B cell (primary cell): ENCODE measurements at regions not wholly inside any gene's neighbourhood (a gene's known extent, or its start where the extent isn't known, plus 50 kb on each side); places are given as distances from the start of the nearest gene placed in this dataset.

Experiments
- ATAC-seq: fragments of 200-7000 bp; cut with Tn5 transposase; one replicate; pipeline ENCODE4 v1.10.0; 2021; ENCODE audit warnings: low read depth, mild to moderate bottlenecking, moderate number of reproducible peaks, moderate library complexity
- CTCF ChIA-PET: fragments of 350-600 bp; sonication (Branson Sonifier 250); formaldehyde crosslinking; loops from one replicate; lab custom pipeline; 2021; ENCODE audit warnings: antibody characterized with exemption, inconsistent platforms; lab: Charles Lee
- POLR2A ChIA-PET: fragments of 350-600 bp; sonication (Branson Sonifier 250); formaldehyde crosslinking; loops from one replicate; lab custom pipeline; 2021; ENCODE audit warnings: antibody characterized with exemption; lab: Charles Lee
- DNase-seq: peaks from one replicate; pipeline ENCODE4 v3.0.0; 2013
- H2AFZ ChIP-seq: 2 replicates; pipeline ENCODE4 v1.6.1; 2012; ENCODE audit warnings: mild to moderate bottlenecking, low read depth, low read length; ENCODE audit not compliant: insufficient read depth, poor library complexity, severe bottlenecking
- H3K27ac ChIP-seq, 2 donors: 1 replicate in 1 of 2; 2 replicates in 1 of 2; pipeline ENCODE4 v1.5.1; 2012 to 2013; ENCODE audit warnings: low read length in 2 of 2, mild to moderate bottlenecking in 2 of 2, moderate library complexity in 1 of 2
- H3K27me3 ChIP-seq, 4 experiments: fragments of 200-600 bp in 1 of 4; sonication (generic) in 1 of 4; replicated peaks in 1 of 4; 1 replicate in 2 of 4; 2 replicates in 2 of 4; pipeline versions ENCODE4 v1.6.1 to v1.7.0; 2013 to 2016; ENCODE audit warnings: low read length in 3 of 4, mild to moderate bottlenecking in 2 of 4, mixed read lengths in 1 of 4, moderate library complexity in 1 of 4; ENCODE audit not compliant: insufficient read depth in 4 of 4, control insufficient read depth in 3 of 4; ENCODE audit errors: control extremely low read depth in 1 of 4
- H3K36me3 ChIP-seq, 2 experiments: replicated peaks in 1 of 2; 1 replicate in 1 of 2; 2 replicates in 1 of 2; pipeline versions ENCODE4 v1.6.1 to v1.7.1; 2013; ENCODE audit warnings: low read length in 1 of 2; ENCODE audit not compliant: insufficient read depth in 2 of 2, control insufficient read depth in 1 of 2; ENCODE audit errors: control extremely low read depth in 1 of 2, extremely low read depth in 1 of 2
- H3K4me1 ChIP-seq, 2 donors: fragments of 200-600 bp in 1 of 2; sonication (generic) in 1 of 2; 1 replicate in 1 of 2; 2 replicates in 1 of 2; pipeline versions ENCODE4 v1.5.1 to v1.6.1; 2013 to 2017; ENCODE audit warnings: low read length in 2 of 2; ENCODE audit not compliant: control insufficient read depth in 2 of 2, insufficient read depth in 2 of 2
- H3K4me2 ChIP-seq: replicated peaks from 2 replicates; pipeline ENCODE3; 2012; ENCODE audit warnings: mild to moderate bottlenecking, low read depth, low read length; ENCODE audit not compliant: poor library complexity, severe bottlenecking
- H3K4me3 ChIP-seq, 5 experiments: fragments of 200-600 bp in 1 of 5; sonication (generic) in 1 of 5; 1 replicate in 3 of 5; 2 replicates in 2 of 5; pipeline versions ENCODE4 v1.5.1 to v1.7.0; 2011 to 2016; ENCODE audit warnings: low read length in 4 of 5, mild to moderate bottlenecking in 4 of 5, low read depth in 2 of 5, control low read depth in 1 of 5, moderate library complexity in 1 of 5; ENCODE audit not compliant: insufficient read depth in 1 of 5; ENCODE audit errors: control extremely low read depth in 1 of 5, extremely low read depth in 1 of 5
- H3K79me2 ChIP-seq: fragments of 200-600 bp; sonication (generic); one replicate; pipeline ENCODE4 v1.6.0; 2016; ENCODE audit warnings: low read length; ENCODE audit not compliant: control insufficient read depth, insufficient read depth
- H3K9ac ChIP-seq: fragments of 200-600 bp; sonication (generic); 2 replicates; pipeline ENCODE4 v1.6.1; 2017; ENCODE audit warnings: mild to moderate bottlenecking, low read length, moderate library complexity
- H3K9me3 ChIP-seq, 3 donors: one replicate each; pipeline versions ENCODE4 v1.6.1 to v1.7.1; 2013; ENCODE audit warnings: low read length in 2 of 3; ENCODE audit not compliant: control insufficient read depth in 2 of 3, insufficient read depth in 1 of 3; ENCODE audit errors: control extremely low read depth in 1 of 3
- H4K20me1 ChIP-seq: 2 replicates; pipeline ENCODE4 v1.6.0; 2012; ENCODE audit warnings: mild to moderate bottlenecking, low read length; ENCODE audit not compliant: insufficient read depth, control insufficient read depth, poor library complexity, severe bottlenecking
- H3K27ac Mint-ChIP-seq: one replicate; pipeline ENCODE4 v1.8.0; 2021; ENCODE audit warnings: mixed read lengths
- H3K27me3 Mint-ChIP-seq: one replicate; pipeline ENCODE4 v1.8.0; 2021; ENCODE audit warnings: mixed read lengths
- H3K4me1 Mint-ChIP-seq: one replicate; pipeline ENCODE4 v1.8.0; 2021; ENCODE audit warnings: mixed read lengths
- H3K4me3 Mint-ChIP-seq: one replicate; pipeline ENCODE4 v1.8.0; 2021; ENCODE audit warnings: mixed read lengths
- H3K9me3 Mint-ChIP-seq: one replicate; pipeline ENCODE4 v1.8.0; 2022; ENCODE audit warnings: mixed read lengths; ENCODE audit not compliant: insufficient read depth
- CTCF ChIP-seq: fragments of 200-600 bp; IDR thresholded peaks from one replicate; pipeline ENCODE4 v1.8.0; 2022; ENCODE audit warnings: antibody characterized with exemption, mild to moderate bottlenecking
- EZH2 ChIP-seq: IDR thresholded peaks from 2 replicates; pipeline ENCODE4 v1.6.1; 2012; ENCODE audit warnings: borderline replicate concordance, low read depth, mild to moderate bottlenecking, moderate library complexity, low read length; ENCODE audit not compliant: insufficient read depth, poor library complexity, severe bottlenecking
- WGBS: methylation state at CpG from one replicate; pipeline ENCODE4 v1.1.5; 2013; ENCODE audit warnings: missing lambda C conversion rate; ENCODE audit not compliant: insufficient coverage; 5-methylcytosine and 5-hydroxymethylcytosine counted together
- intact Hi-C: fragments of 100-400 bp; cut with micrococcal nuclease; formaldehyde crosslinking; loops from one replicate; pipeline ENCODE4 v1.10.0; 2022

GRCh38 chr13:44726778-44727177 lies 150.6 kb upstream of the TSC22D1 start:
- H2AFZ ChIP-seq: no peak overlapping the region
- H3K27me3 ChIP-seq: no peaks in the 10 kb centered on the region
- H3K9ac ChIP-seq: no peak overlapping the region
- no peak overlapping the region for H3K4me2 ChIP-seq
- no peaks in the 10 kb centered on the region for H3K79me2 ChIP-seq
- no peak overlapping the region for H3K4me3 ChIP-seq
- CTCF ChIA-PET: no interaction called here
- no peak for TF ChIP-seq CTCF
- TF ChIP-seq EZH2: no peak
- H3K27ac ChIP-seq: no peak overlapping the region
- no peaks in the 10 kb centered on the region for H3K36me3 ChIP-seq
- POLR2A ChIA-PET: no interaction called here
- intact Hi-C loops: no loop called here
- no peak for DNase-seq
- Mint-ChIP-seq H3K4me3 (no peak overlapping the region), H3K27ac (no peak overlapping the region), H3K9me3 (peaks cover 3% of the 10 kb centered on the region), H3K27me3 (peaks cover 10% of the 10 kb centered on the region), H3K4me1 (no peaks in the 10 kb centered on the region)
- no peaks in the 10 kb centered on the region for H4K20me1 ChIP-seq
- WGBS: 90% methylated on average over 3 of the region's 6 CpGs
- H3K4me1 ChIP-seq: no peaks in the 10 kb centered on the region
- H3K9me3 ChIP-seq: no peaks in the 10 kb centered on the region
- no peak for ATAC-seq

- Histone ChIP-seq H3K4me2 (no peak overlapping the region), H3K9ac (no peak overlapping the region), H3K36me3 (no peaks in the 10 kb centered on the region), H2AFZ (no peak overlapping the region), H4K20me1 (no peaks in the 10 kb centered on the region), H3K9me3 (no peaks in the 10 kb centered on the region), H3K27me3 (no peaks in the 10 kb centered on the region), H3K4me1 (no peaks in the 10 kb centered on the region), H3K4me3 (no peak overlapping the region), H3K27ac (no peak overlapping the region), H3K79me2 (no peaks in the 10 kb centered on the region)
- CTCF ChIA-PET: no interaction called here
- ATAC-seq: no peak
- H3K4me3 Mint-ChIP-seq: no peak overlapping the region
- POLR2A ChIA-PET: no interaction called here
- peaks cover 3% of the 10 kb centered on the region for H3K9me3 Mint-ChIP-seq
- H3K27me3 Mint-ChIP-seq: peaks cover 10% of the 10 kb centered on the region
- H3K27ac Mint-ChIP-seq: no peak overlapping the region
- intact Hi-C loops: no loop called here
- no peak for DNase-seq
- no peak for TF ChIP-seq CTCF
- TF ChIP-seq EZH2: no peak
- no CpG with 5 or more reads among the region's 3 CpGs for WGBS
- no peaks in the 10 kb centered on the region for H3K4me1 Mint-ChIP-seq
These were observed 150.1 kb upstream of the TSC22D1 start for GRCh38 chr13:44726214-44726613.
